ENCODE measurements at regions not wholly inside any gene's neighbourhood (a gene's known extent, or its start where the extent isn't known, plus 50 kb on each side); places are given as distances from the start of the nearest gene placed in this dataset.

- TF ChIP-seq CTCF (IDR thresholded peaks at IDR 0.05) (no peak), EP300 (IDR thresholded peaks at IDR 0.05) (no peak), POLR2A (IDR thresholded peaks at IDR 0.05) (no peak)
These were observed 340.1 kb downstream of the SLC4A3 start for GRCh38 chr2:219967247-219968245.
